WERI-Rb-1 (cell line): ENCODE measurements at regions not wholly inside any gene's neighbourhood (a gene's known extent, or its start where the extent isn't known, plus 50 kb on each side); places are given as distances from the start of the nearest gene placed in this dataset.

Experiments used
- DNase-seq: peaks from one replicate; pipeline ENCODE4 v3.0.0-alpha.2; 2020
- H3K27ac ChIP-seq: fragments of 250-450 bp; sonication (Bioruptor Pico); 2 replicates; pipeline ENCODE4 v1.5.1; 2020; ENCODE audit warnings: mild to moderate bottlenecking, moderate library complexity
- H3K27me3 ChIP-seq: fragments of 250-450 bp; sonication (Bioruptor Pico); 2 replicates; pipeline ENCODE4 v1.5.1; 2021; ENCODE audit warnings: mild to moderate bottlenecking, low read depth, moderate library complexity; ENCODE audit not compliant: insufficient read depth, severe bottlenecking
- H3K36me3 ChIP-seq: fragments of 250-450 bp; sonication (Bioruptor Pico); 2 replicates; pipeline ENCODE4 v1.5.1; 2020; ENCODE audit warnings: mild to moderate bottlenecking, moderate library complexity
- H3K4me3 ChIP-seq: 2 replicates; pipeline ENCODE4 v1.5.1; 2011; ENCODE audit warnings: low read depth, mild to moderate bottlenecking, control low read depth, low read length
- H3K9me3 ChIP-seq: fragments of 250-450 bp; sonication (Bioruptor Pico); 2 replicates; pipeline ENCODE4 v1.5.1; 2021; ENCODE audit warnings: mild to moderate bottlenecking, moderate library complexity; ENCODE audit not compliant: severe bottlenecking
- TF ChIP-seq, protein P1 (sequence below): IDR thresholded peaks from 2 replicates; pipeline ENCODE4 v1.5.1; 2011; ENCODE audit warnings: low read depth, mild to moderate bottlenecking, control low read depth, inconsistent platforms, low read length

GRCh38 chr5:54704333-54704732 is 186.8 kb downstream of the SNX18 start:
- H3K27me3 ChIP-seq: no peaks in the 10 kb centered on the region
- H3K4me3 ChIP-seq: no peak overlapping the region
- no peaks in the 10 kb centered on the region for H3K9me3 ChIP-seq
- H3K36me3 ChIP-seq: no peaks in the 10 kb centered on the region
- no peak for DNase-seq
- H3K27ac ChIP-seq: no peak overlapping the region
- TF ChIP-seq, protein P1, sequence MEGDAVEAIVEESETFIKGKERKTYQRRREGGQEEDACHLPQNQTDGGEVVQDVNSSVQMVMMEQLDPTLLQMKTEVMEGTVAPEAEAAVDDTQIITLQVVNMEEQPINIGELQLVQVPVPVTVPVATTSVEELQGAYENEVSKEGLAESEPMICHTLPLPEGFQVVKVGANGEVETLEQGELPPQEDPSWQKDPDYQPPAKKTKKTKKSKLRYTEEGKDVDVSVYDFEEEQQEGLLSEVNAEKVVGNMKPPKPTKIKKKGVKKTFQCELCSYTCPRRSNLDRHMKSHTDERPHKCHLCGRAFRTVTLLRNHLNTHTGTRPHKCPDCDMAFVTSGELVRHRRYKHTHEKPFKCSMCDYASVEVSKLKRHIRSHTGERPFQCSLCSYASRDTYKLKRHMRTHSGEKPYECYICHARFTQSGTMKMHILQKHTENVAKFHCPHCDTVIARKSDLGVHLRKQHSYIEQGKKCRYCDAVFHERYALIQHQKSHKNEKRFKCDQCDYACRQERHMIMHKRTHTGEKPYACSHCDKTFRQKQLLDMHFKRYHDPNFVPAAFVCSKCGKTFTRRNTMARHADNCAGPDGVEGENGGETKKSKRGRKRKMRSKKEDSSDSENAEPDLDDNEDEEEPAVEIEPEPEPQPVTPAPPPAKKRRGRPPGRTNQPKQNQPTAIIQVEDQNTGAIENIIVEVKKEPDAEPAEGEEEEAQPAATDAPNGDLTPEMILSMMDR: no peak

DNA sequence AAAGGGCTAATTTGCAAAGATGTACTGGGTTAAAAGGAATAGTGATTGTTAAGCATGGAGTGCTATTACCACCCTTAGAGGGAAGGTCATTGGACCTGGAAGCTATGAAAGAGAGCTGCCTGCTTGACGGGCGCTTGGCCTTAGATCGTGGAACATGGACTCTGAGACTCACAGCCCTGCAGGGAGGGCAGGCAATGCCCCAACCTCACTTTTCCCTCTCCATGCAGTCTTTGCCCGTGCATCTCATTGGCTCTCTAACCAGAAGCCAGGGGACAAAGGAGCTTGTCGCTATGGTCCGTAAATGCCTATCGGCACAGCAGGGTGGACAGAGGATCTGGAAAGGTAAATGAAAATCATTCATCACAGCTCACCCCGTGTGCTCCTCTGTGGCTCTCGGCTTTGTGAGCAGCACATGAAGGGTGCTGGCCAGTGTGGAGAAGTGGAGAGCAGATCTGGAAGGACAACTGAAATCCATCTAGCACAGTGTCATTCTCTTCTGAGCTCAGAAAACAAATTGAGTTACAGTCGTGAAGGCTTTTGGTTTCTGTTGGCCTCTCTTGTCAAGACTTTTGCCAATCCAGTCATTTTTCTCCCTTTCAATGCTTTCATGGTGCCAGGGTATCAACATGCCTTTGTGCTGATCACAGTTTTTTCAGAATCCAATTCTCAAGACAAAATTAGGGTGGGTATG is 186.2 kb downstream of the SNX18 start:
- no peak overlapping the region for H3K4me3 ChIP-seq
- TF ChIP-seq, protein P1: no peak
- DNase-seq: no peak
- no peaks in the 10 kb centered on the region for H3K9me3 ChIP-seq
- no peaks in the 10 kb centered on the region for H3K36me3 ChIP-seq
- no peak overlapping the region for H3K27ac ChIP-seq
- H3K27me3 ChIP-seq: no peaks in the 10 kb centered on the region

GRCh38 chr5:54703133-54703532 is 185.6 kb downstream of the SNX18 start:
- Histone ChIP-seq H3K9me3 (no peaks in the 10 kb centered on the region), H3K36me3 (no peaks in the 10 kb centered on the region), H3K27ac (no peak overlapping the region), H3K4me3 (no peak overlapping the region), H3K27me3 (no peaks in the 10 kb centered on the region)
- DNase-seq: no peak
- TF ChIP-seq, protein P1: no peak

- DNase-seq: no peak
- Histone ChIP-seq H3K9me3 (no peaks in the 10 kb centered on the region), H3K27me3 (no peaks in the 10 kb centered on the region), H3K36me3 (no peaks in the 10 kb centered on the region), H3K4me3 (no peak overlapping the region), H3K27ac (no peak overlapping the region)
- TF ChIP-seq, protein P1: no peak
Measured at GRCh38 chr5:54702470-54702869, 184.9 kb downstream of the SNX18 start.

- Histone ChIP-seq H3K27me3 (no peaks in the 10 kb centered on the region), H3K27ac (no peak overlapping the region), H3K4me3 (no peak overlapping the region), H3K9me3 (no peaks in the 10 kb centered on the region), H3K36me3 (no peaks in the 10 kb centered on the region)
- TF ChIP-seq, protein P1: no peak
- DNase-seq: no peak
Measured at GRCh38 chr5:54700986-54701578, 183.5 kb downstream of the SNX18 start.
